ENCODE measurements at regions not wholly inside any gene's neighbourhood (a gene's known extent, or its start where the extent isn't known, plus 50 kb on each side); places are given as distances from the start of the nearest gene placed in this dataset.

GRCh38 chr2:42897358-42897757 lies 105.0 kb upstream of the HAAO start:
- TF ChIP-seq POLR2A (IDR thresholded peaks at IDR 0.05) (no peak), CTCF (IDR thresholded peaks at IDR 0.05) (no peak)
- Histone ChIP-seq H3K9me3 (no peaks in the 10 kb centered on the region), H3K36me3 (no peaks in the 10 kb centered on the region), H3K27me3 (no peaks in the 10 kb centered on the region), H3K4me1 (peaks cover 0 to 11% of the 10 kb centered on the region in 2 donors), H3K4me3 (no peak overlapping the region), H3K27ac (peak overlapping the region; percentile 9 to 64)
- intact Hi-C loops (cut with DNase I; ENCODE audit: low total_unique reads): no loop called here
- DNase-seq: peak in 1 of 2 donors; percentile 12

GRCh38 chr2:42895791-42896135 lies 103.4 kb upstream of the HAAO start:
- no peaks in the 10 kb centered on the region for H3K36me3 ChIP-seq
- intact Hi-C loops (cut with DNase I; ENCODE audit: low total_unique reads): no loop called here
- H3K9me3 ChIP-seq: no peaks in the 10 kb centered on the region
- TF ChIP-seq POLR2A (IDR thresholded peaks at IDR 0.05): no peak
- H3K4me1 ChIP-seq: peaks cover 0 to 11% of the 10 kb centered on the region in 2 donors
- no peak overlapping the region for H3K4me3 ChIP-seq
- no peaks in the 10 kb centered on the region for H3K27me3 ChIP-seq
- peak in 1 of 2 donors; percentile 7 for DNase-seq
- peak overlapping the region in 1 of 2 donors; percentile 23 for H3K27ac ChIP-seq

- H3K36me3 ChIP-seq: no peaks in the 10 kb centered on the region
- H3K4me1 ChIP-seq: peaks cover 0 to 11% of the 10 kb centered on the region in 2 donors
- H3K4me3 ChIP-seq: no peak overlapping the region
- DNase-seq: no peak
- no peaks in the 10 kb centered on the region for H3K9me3 ChIP-seq
- intact Hi-C loops (cut with DNase I; ENCODE audit: low total_unique reads): no loop called here
- TF ChIP-seq POLR2A (IDR thresholded peaks at IDR 0.05) (no peak), CTCF (IDR thresholded peaks at IDR 0.05) (no peak)
- no peaks in the 10 kb centered on the region for H3K27me3 ChIP-seq
- H3K27ac ChIP-seq: no peak overlapping the region
Measured at GRCh38 chr2:42895134-42895790, 102.9 kb upstream of the HAAO start.

- no peak for DNase-seq
Measured at GRCh38 chr2:42893047-42893758, 100.8 kb upstream of the HAAO start.

GRCh38 chr2:42890791-42891355 lies 98.5 kb upstream of the HAAO start:
- TF ChIP-seq POLR2A (IDR thresholded peaks at IDR 0.05) (no peak), CTCF (IDR thresholded peaks at IDR 0.05) (no peak)
- no peak for DNase-seq
- Histone ChIP-seq H3K36me3 (no peaks in the 10 kb centered on the region), H3K9me3 (no peaks in the 10 kb centered on the region), H3K27ac (no peak overlapping the region), H3K4me3 (no peak overlapping the region), H3K4me1 (no peaks in the 10 kb centered on the region), H3K27me3 (no peaks in the 10 kb centered on the region)
- intact Hi-C loops (cut with DNase I; ENCODE audit: low total_unique reads): no loop called here

More at GRCh38 chr2:42893047-42893758, 100.8 kb upstream of the HAAO start:
- no peak for TF ChIP-seq CTCF (IDR thresholded peaks at IDR 0.05)
- TF ChIP-seq POLR2A (IDR thresholded peaks at IDR 0.05): no peak
- Histone ChIP-seq H3K36me3 (no peaks in the 10 kb centered on the region), H3K27me3 (no peaks in the 10 kb centered on the region), H3K9me3 (no peaks in the 10 kb centered on the region), H3K27ac (no peak overlapping the region), H3K4me1 (peaks cover 0 to 11% of the 10 kb centered on the region in 2 donors), H3K4me3 (no peak overlapping the region)
- intact Hi-C loops (cut with DNase I; ENCODE audit: low total_unique reads): no loop called here
